ENCODE measurements at regions not wholly inside any gene's neighbourhood (a gene's known extent, or its start where the extent isn't known, plus 50 kb on each side); places are given as distances from the start of the nearest gene placed in this dataset.

DNA sequence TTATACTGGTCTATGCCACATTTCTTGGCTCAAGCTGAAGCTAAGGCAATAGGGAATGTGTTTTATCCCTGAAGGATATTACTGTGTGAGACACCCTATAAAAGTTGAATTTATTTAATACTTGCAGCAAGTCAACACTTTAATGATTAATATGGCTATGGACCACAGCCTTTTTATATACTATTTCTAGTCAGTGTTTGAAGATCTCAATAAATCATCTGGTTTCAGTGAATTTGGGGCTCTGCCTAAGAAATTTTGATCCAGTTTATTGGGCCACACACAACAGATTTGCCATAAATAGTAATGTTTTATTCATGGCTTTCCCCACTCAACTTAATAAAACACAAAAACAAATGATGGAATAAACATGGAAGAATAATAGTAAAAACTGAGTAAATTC, 698.3 kb downstream of the ADGRL2 start:
- DNase-seq (ENCODE audit: low read depth): no peak
- H3K4me3 ChIP-seq (ENCODE audit: low read depth, low read length): no peak overlapping the region
- TF ChIP-seq, protein P1, sequence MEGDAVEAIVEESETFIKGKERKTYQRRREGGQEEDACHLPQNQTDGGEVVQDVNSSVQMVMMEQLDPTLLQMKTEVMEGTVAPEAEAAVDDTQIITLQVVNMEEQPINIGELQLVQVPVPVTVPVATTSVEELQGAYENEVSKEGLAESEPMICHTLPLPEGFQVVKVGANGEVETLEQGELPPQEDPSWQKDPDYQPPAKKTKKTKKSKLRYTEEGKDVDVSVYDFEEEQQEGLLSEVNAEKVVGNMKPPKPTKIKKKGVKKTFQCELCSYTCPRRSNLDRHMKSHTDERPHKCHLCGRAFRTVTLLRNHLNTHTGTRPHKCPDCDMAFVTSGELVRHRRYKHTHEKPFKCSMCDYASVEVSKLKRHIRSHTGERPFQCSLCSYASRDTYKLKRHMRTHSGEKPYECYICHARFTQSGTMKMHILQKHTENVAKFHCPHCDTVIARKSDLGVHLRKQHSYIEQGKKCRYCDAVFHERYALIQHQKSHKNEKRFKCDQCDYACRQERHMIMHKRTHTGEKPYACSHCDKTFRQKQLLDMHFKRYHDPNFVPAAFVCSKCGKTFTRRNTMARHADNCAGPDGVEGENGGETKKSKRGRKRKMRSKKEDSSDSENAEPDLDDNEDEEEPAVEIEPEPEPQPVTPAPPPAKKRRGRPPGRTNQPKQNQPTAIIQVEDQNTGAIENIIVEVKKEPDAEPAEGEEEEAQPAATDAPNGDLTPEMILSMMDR (IDR thresholded peaks at IDR 0.05; ENCODE audit: low read depth, low read length, missing control alignments): no peak

DNA sequence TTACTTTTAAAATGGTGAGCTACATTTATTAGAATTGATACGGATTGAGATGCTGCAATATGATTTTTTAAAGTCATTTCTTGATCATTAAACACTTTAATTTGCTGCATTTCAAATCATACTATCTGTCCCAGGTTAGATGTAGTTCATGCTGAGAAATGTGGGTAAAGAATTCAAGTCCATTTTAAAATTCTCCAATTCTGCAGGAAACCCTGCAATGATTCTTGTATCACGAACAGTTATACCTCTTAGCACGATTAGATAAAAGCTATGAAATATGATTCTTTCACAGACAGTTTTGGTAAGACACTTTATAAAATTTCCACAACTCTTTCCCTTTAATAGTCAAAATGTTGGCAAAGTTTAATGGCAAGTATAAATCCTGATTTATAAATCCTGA, 693.4 kb downstream of the ADGRL2 start:
- TF ChIP-seq, protein P1 (IDR thresholded peaks at IDR 0.05; ENCODE audit: low read depth, low read length, missing control alignments): no peak
- H3K4me3 ChIP-seq (ENCODE audit: low read depth, low read length): no peak overlapping the region
- no peak for DNase-seq (ENCODE audit: low read depth)

DNA sequence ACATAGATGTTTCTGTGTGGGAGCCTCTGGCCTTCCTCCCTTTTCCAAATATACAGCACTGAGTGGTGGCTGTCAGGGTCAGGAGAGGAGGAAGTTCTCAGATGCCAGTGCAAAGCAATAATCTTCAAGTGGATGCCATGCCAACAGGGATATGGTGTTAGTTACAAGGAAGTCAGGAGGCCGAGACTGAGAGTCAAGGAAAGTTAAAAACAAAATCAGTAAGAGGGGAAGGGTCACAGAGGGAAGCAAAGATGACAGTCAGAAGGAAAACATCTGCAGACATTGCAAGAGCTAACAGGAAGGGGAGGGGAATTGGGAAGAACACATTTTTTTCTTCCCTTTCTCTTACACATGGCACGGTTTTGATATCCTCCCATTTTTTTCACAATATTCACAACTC, 691.4 kb downstream of the ADGRL2 start:
- TF ChIP-seq, protein P1 (IDR thresholded peaks at IDR 0.05; ENCODE audit: low read depth, low read length, missing control alignments): no peak

DNA sequence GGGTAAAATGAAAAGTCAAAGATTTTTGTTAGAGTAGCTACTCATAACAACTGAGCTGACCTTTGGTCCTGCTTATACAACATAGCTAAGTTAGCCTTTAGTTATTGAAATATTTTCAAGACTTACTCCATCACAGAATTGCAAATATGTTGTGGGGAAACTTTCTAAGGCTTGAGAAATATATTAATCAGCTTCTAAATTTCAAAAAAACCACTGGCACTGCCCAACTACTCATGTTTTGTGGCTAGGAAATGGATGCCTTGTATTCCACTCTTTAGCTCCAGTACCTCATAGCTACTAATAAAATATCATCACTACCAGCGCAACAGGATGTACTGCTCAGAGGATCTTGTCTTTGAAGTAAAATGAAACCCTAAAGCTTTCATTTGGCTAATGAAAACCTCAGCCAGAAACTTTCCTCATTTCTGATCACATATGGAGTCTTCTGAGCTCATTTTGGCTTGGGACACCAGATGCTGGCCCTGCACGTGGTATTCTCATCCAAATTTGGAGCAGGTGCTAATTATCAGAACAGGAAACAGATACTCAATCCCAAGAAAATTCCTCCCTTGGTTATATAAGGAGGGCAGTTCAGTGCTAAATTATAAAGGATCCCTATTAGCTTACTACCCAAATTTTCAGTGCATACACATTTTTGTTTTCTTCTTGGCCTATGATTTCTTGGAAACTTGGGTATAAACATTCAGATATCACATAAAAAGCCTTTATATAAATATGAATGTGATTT, 690.7 kb downstream of the ADGRL2 start:
- no peak overlapping the region for H3K4me3 ChIP-seq (ENCODE audit: low read depth, low read length)
- TF ChIP-seq, protein P1 (IDR thresholded peaks at IDR 0.05; ENCODE audit: low read depth, low read length, missing control alignments): no peak
- no peak for DNase-seq (ENCODE audit: low read depth)

More for the DNA sequence above, 691.4 kb downstream of the ADGRL2 start:
- H3K4me3 ChIP-seq (ENCODE audit: low read depth, low read length): no peak overlapping the region
- DNase-seq (ENCODE audit: low read depth): no peak

DNA sequence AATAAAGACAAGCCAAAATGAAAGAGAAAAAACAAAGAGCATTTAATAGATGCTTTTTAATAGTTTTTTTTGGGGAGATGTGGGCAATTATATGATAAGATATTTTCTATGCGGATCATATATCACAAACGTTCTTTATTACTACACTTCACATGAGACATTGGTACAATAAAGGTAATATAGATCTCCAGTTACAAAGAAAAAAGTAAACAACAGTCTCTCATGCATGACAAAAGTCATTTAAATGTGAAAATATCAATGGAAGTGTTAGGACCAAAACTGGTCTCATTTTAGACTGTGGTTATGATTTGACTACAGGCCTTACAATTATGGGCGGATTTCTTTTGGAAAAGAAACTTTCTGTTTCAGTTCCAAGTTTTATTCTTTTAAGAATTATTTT, 687.0 kb downstream of the ADGRL2 start:
- TF ChIP-seq, protein P1 (IDR thresholded peaks at IDR 0.05; ENCODE audit: low read depth, low read length, missing control alignments): no peak
- no peak for DNase-seq (ENCODE audit: low read depth)
- H3K4me3 ChIP-seq (ENCODE audit: low read depth, low read length): no peak overlapping the region

DNA sequence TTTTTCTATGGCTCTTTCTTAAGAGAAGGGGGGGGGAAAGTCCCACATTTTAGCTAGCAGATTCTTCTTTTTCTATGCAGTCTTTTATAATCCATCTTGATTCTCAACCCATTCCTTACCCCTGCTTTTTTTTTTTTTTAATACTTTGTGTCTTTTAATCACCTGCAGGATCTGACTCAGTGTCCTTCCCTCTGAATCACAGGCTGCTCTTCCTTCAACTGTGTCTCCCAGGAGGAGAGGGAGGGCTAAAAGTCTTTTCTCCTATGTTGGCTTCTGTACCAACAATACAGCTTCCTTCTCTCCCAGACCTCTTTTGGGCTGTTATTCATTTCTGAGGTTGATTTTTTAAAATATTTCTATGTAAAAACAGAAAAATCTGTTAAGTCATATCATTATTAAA, 686.2 kb downstream of the ADGRL2 start:
- no peak for DNase-seq (ENCODE audit: low read depth)
- TF ChIP-seq, protein P1 (IDR thresholded peaks at IDR 0.05; ENCODE audit: low read depth, low read length, missing control alignments): no peak
- no peak overlapping the region for H3K4me3 ChIP-seq (ENCODE audit: low read depth, low read length)

DNA sequence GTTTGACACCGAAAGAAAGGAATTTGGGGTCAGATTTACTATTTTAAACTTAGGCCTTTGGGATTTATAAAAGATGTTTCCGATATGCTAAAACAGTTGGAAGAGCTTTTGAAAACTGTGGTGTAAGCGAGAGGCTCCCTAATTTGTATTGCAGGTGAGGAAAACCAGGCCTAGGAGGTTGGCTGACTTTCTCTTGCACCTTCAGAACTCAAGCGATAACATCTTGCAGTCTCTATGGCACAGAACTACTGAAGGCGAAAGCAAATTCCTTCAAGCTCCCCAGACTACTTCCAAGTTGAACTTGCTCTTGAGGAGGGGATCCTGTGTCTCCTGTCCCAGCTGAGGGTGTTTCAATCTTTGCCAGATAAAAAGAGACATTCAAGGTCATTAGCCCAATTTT, 685.7 kb downstream of the ADGRL2 start:
- TF ChIP-seq, protein P1 (IDR thresholded peaks at IDR 0.05; ENCODE audit: low read depth, low read length, missing control alignments): no peak
- no peak for DNase-seq (ENCODE audit: low read depth)
- H3K4me3 ChIP-seq (ENCODE audit: low read depth, low read length): no peak overlapping the region

Data from GM12864 (cell line).